ENCODE measurements at regions not wholly inside any gene's neighbourhood (a gene's known extent, or its start where the extent isn't known, plus 50 kb on each side); places are given as distances from the start of the nearest gene placed in this dataset.

DNA sequence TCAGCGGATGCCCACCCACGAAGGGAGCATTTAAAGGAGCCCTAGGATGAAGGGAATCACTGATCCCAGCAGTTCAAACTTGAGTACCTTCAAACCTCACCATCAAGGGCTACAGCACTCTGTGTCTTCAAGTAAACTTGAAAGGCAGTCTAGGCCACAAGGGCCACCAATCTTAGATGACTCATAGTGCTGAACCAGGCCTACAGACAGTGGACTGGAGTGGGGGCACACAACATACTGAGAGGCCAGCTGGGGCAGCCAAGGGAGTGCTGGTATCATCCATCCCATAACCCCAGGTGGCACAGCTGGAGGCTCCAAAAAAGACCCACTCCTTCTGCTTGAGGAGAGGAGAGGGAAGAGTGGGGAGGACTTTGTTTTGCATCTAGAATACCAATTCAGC, 345.4 kb downstream of the DUSP10 start:
- TF ChIP-seq, protein P1, sequence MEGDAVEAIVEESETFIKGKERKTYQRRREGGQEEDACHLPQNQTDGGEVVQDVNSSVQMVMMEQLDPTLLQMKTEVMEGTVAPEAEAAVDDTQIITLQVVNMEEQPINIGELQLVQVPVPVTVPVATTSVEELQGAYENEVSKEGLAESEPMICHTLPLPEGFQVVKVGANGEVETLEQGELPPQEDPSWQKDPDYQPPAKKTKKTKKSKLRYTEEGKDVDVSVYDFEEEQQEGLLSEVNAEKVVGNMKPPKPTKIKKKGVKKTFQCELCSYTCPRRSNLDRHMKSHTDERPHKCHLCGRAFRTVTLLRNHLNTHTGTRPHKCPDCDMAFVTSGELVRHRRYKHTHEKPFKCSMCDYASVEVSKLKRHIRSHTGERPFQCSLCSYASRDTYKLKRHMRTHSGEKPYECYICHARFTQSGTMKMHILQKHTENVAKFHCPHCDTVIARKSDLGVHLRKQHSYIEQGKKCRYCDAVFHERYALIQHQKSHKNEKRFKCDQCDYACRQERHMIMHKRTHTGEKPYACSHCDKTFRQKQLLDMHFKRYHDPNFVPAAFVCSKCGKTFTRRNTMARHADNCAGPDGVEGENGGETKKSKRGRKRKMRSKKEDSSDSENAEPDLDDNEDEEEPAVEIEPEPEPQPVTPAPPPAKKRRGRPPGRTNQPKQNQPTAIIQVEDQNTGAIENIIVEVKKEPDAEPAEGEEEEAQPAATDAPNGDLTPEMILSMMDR (conservative IDR thresholded peaks at IDR 0.05; ENCODE audit: low read length), result no peak
- DNase-seq (ENCODE audit: low read depth), result no peak
- no peak overlapping the region for H3K4me3 ChIP-seq (ENCODE audit: low read length)

DNA sequence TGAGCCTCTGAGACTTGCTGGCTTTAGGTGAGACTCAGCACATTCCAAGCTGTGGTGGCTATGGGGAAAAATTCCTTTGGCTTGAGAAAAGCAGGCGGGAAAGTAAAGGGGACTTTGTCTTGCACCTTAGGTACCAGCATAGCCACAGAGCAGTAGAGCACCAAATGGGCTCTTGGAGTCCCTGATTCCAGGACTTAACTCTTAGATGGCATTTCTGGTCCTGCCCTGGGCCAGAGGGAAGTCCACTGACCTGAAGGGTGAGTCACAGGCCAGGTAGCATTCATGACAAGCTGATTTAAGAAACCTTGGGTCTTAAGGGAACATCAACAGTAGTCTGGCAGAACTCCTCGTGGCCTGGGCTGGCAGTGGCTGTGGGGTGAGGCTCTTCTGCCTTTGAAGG, 344.7 kb downstream of the DUSP10 start:
- no peak overlapping the region for H3K4me3 ChIP-seq (ENCODE audit: low read length)
- no peak for DNase-seq (ENCODE audit: low read depth)
- TF ChIP-seq, protein P1 (conservative IDR thresholded peaks at IDR 0.05; ENCODE audit: low read length), result no peak

DNA sequence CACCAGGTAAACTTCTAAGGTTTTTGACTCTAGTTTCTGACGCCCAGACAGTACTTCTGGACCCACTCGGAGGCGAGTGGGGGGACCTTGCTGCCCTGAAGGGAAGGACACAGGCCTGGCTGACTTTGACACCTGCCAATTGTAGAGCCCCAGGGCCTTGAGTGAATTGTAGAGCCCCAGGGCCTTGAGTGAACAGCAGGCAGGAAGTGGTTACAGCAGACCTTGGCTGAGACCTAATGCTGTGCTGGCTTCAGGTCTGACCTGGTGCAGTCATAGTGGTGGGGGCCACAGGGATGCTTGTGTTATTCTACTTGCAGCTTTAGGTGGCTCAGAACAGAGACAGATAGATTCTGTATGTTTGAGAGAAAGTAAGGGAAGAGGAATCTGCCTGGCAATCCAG, 344.3 kb downstream of the DUSP10 start:
- TF ChIP-seq, protein P1 (conservative IDR thresholded peaks at IDR 0.05; ENCODE audit: low read length), result no peak
- no peak for DNase-seq (ENCODE audit: low read depth)
- no peak overlapping the region for H3K4me3 ChIP-seq (ENCODE audit: low read length)

DNA sequence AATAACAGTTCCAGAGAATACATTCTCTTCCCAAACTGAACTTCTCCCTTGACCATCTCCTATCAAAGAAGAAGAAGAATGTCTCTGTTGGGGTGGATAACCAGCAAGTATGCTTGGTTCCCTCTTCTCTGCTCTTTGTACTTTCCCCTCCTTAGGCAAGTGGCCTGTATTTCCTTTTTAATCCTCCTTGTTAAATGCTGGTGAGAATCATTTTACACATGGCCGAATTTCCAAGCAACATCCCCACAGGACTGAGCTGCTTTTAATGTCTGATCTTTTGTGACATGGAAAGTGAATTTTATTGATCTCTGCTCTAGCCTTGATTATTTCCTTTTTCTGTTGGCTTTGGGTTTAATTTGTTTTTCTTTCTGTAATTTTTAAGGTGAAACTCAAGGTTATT, 336.7 kb downstream of the DUSP10 start:
- DNase-seq (ENCODE audit: low read depth), result no peak
- no peak overlapping the region for H3K4me3 ChIP-seq (ENCODE audit: low read length)
- TF ChIP-seq, protein P1 (conservative IDR thresholded peaks at IDR 0.05; ENCODE audit: low read length), result no peak

DNA sequence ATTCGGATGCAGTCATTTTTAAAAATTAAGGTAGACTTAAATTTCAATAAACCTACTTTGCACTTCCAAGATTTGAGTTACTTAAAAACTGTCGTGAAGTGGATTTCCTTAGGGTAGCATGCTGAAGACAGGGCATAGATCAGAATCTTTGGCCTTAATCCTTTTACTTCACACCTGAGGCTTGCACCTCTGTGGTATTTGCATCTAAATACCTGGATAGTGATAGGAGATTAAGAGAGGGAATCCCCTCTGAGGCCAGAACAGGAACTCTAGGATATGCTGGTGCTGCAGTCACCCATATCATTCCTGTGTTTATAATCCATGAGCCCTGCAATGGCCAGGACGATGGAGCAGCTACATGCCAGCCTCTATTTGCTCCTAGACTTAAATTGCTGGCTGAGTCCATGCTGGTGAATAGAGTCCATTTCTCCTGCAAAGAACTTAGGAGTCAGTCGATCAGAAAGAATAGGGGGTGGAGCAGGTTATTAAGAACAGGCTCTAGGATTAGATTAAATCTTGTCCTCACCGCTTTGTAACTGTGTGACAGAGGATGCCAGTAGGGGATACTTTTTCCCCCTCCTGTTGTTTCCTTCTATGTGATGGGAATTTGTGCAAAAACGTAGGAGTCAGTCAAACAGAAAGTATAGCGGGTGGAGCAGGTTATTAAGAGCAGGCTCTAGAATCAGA, 333.6 kb downstream of the DUSP10 start:
- no peak for DNase-seq (ENCODE audit: low read depth)
- TF ChIP-seq, protein P1 (conservative IDR thresholded peaks at IDR 0.05; ENCODE audit: low read length), result no peak
- no peak overlapping the region for H3K4me3 ChIP-seq (ENCODE audit: low read length)

DNA sequence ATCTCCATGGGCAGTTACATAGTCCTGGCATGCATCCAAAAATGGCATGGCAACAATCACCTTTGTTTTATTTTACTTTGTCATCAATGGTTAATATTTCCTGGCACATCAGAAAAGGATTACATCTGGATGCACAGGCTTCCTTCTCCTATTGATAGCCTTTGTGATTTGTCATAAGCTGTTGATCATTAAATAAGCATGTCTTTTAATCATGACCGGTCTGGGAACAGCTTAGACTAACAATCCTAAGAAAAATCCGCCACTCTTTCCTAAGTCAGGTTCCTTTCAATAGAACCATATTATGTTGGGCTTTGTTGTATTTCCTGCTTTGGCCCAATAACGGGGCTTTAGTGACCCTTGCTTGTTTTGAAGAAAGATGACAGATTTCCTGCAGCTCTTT, 330.6 kb downstream of the DUSP10 start:
- TF ChIP-seq, protein P1 (conservative IDR thresholded peaks at IDR 0.05; ENCODE audit: low read length), result no peak
- DNase-seq (ENCODE audit: low read depth), result no peak
- H3K4me3 ChIP-seq (ENCODE audit: low read length), result no peak overlapping the region

DNA sequence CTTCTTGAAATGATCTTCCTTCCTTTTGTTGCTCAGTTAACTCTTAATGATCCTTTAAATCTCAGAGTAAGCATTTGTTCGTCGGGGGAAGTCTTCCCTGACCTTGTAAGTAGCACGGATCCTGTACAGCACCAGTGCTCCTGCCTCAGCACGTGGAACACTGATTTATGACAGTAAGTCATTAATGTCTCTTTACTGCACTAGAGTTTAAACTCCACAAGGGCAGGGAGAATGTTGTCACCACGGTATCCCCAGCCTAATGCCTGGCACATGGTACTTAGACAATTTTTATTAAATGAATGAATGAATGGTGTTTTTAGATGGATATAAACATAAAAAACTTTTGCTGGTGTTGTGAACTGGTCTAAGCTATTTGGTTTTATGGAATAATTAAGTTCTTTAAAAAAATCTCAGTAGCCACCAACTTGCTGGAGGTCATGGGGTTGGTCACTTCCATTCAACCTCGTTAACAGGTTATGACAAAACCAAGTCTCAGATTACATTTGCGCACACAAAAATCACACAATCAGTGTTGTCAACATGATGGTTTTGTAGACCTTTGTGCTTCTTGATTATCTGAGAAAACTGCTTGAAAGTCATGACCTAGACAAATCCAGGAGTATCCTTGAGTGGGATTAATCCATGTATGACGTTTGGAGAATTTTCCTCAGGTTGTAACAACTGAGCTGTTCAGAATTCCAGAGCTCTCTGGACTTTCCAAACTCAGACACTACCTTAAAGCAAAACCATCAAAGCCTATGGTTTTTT, 326.9 kb downstream of the DUSP10 start:
- TF ChIP-seq, protein P1 (conservative IDR thresholded peaks at IDR 0.05; ENCODE audit: low read length), result no peak
- H3K4me3 ChIP-seq (ENCODE audit: low read length), result no peak overlapping the region
- no peak for DNase-seq (ENCODE audit: low read depth)

Data from AG10803 (cell line).